ENCODE measurements at regions not wholly inside any gene's neighbourhood (a gene's known extent, or its start where the extent isn't known, plus 50 kb on each side); places are given as distances from the start of the nearest gene placed in this dataset.

GRCh38 chr19:16013851-16014840, 62.1 kb upstream of the TPM4 start:
- TF ChIP-seq, protein P1, sequence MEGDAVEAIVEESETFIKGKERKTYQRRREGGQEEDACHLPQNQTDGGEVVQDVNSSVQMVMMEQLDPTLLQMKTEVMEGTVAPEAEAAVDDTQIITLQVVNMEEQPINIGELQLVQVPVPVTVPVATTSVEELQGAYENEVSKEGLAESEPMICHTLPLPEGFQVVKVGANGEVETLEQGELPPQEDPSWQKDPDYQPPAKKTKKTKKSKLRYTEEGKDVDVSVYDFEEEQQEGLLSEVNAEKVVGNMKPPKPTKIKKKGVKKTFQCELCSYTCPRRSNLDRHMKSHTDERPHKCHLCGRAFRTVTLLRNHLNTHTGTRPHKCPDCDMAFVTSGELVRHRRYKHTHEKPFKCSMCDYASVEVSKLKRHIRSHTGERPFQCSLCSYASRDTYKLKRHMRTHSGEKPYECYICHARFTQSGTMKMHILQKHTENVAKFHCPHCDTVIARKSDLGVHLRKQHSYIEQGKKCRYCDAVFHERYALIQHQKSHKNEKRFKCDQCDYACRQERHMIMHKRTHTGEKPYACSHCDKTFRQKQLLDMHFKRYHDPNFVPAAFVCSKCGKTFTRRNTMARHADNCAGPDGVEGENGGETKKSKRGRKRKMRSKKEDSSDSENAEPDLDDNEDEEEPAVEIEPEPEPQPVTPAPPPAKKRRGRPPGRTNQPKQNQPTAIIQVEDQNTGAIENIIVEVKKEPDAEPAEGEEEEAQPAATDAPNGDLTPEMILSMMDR (IDR thresholded peaks at IDR 0.05) = no peak
- TF ChIP-seq POLR2A (IDR thresholded peaks at IDR 0.05) (no peak), EP300 (IDR thresholded peaks at IDR 0.05) (no peak)

All from ovary (tissue), 3 donors.